H9 (cell line): ENCODE measurements at regions not wholly inside any gene's neighbourhood (a gene's known extent, or its start where the extent isn't known, plus 50 kb on each side); places are given as distances from the start of the nearest gene placed in this dataset.

Experiments
- DNase-seq: peaks from one replicate; pipeline ENCODE4 v3.0.0-alpha.2; 2017
- H2AFZ ChIP-seq: one replicate; pipeline ENCODE4 v1.6.1; 2013; ENCODE audit warnings: mild to moderate bottlenecking, low read length, control low read depth, moderate library complexity
- H2AK5ac ChIP-seq: 2 replicates; pipeline ENCODE4 v1.6.1; 2013; ENCODE audit warnings: low read length, control low read depth, mixed read lengths; ENCODE audit not compliant: insufficient read length
- H2BK120ac ChIP-seq: one replicate; pipeline ENCODE4 v1.6.1; 2013; ENCODE audit warnings: low read depth, mild to moderate bottlenecking, low read length, control low read depth, inconsistent platforms; ENCODE audit not compliant: poor library complexity, severe bottlenecking
- H2BK12ac ChIP-seq: 2 replicates; pipeline ENCODE4 v1.6.1; 2013; ENCODE audit warnings: low read length, control low read depth, mixed read lengths, low read depth; ENCODE audit not compliant: insufficient read length
- H2BK15ac ChIP-seq: 2 replicates; pipeline ENCODE4 v1.6.1; 2013; ENCODE audit warnings: low read depth, low read length, control low read depth
- H2BK20ac ChIP-seq: one replicate; pipeline ENCODE4 v1.6.1; 2013; ENCODE audit warnings: low read depth, mild to moderate bottlenecking, low read length, control low read depth, inconsistent platforms; ENCODE audit not compliant: poor library complexity, severe bottlenecking
- H2BK5ac ChIP-seq: 2 replicates; pipeline ENCODE4 v1.6.1; 2013; ENCODE audit warnings: low read length, control low read depth, mixed read lengths; ENCODE audit not compliant: insufficient read length
- H3K14ac ChIP-seq: 2 replicates; pipeline ENCODE4 v1.6.1; 2013; ENCODE audit warnings: low read length, control low read depth; ENCODE audit not compliant: insufficient read depth
- H3K18ac ChIP-seq: 2 replicates; pipeline ENCODE4 v1.6.1; 2013; ENCODE audit warnings: low read depth, mild to moderate bottlenecking, mixed read lengths, low read length, control low read depth; ENCODE audit not compliant: insufficient read length
- H3K23ac ChIP-seq: 2 replicates; pipeline ENCODE4 v1.6.1; 2013; ENCODE audit warnings: low read length, control low read depth, mixed read lengths, low read depth; ENCODE audit not compliant: insufficient read length
- H3K23me2 ChIP-seq: 2 replicates; pipeline ENCODE4 v1.6.1; 2013; ENCODE audit warnings: low read depth, mild to moderate bottlenecking, mixed read lengths, low read length, control low read depth; ENCODE audit not compliant: insufficient read length, poor library complexity, severe bottlenecking
- H3K27ac ChIP-seq: 2 replicates; pipeline ENCODE4 v1.5.1; 2013; ENCODE audit warnings: low read length, control low read depth, mixed read lengths, low read depth; ENCODE audit not compliant: insufficient read length
- H3K27me3 ChIP-seq: 2 replicates; pipeline ENCODE4 v1.6.1; 2013; ENCODE audit warnings: low read length, control low read depth, inconsistent platforms; ENCODE audit not compliant: insufficient read depth
- H3K4ac ChIP-seq: 2 replicates; pipeline ENCODE4 v1.6.1; 2013; ENCODE audit warnings: low read depth, mild to moderate bottlenecking, control low read depth, inconsistent platforms, low read length, moderate library complexity
- H3K4me1 ChIP-seq: 2 replicates; pipeline ENCODE4 v1.6.1; 2013; ENCODE audit warnings: low read length, control low read depth, inconsistent platforms; ENCODE audit not compliant: insufficient read depth
- H3K4me2 ChIP-seq: 2 replicates; pipeline ENCODE4 v1.6.1; 2013; ENCODE audit warnings: low read length, control low read depth, mixed read lengths; ENCODE audit not compliant: insufficient read length, insufficient read depth
- H3K56ac ChIP-seq: 2 replicates; pipeline ENCODE4 v1.6.1; 2013; ENCODE audit warnings: low read depth, mild to moderate bottlenecking, mixed read lengths, low read length, control low read depth; ENCODE audit not compliant: insufficient read length
- H3K79me1 ChIP-seq: 2 replicates; pipeline ENCODE4 v1.6.1; 2013; ENCODE audit warnings: low read depth, mild to moderate bottlenecking, moderate library complexity, low read length, control low read depth, inconsistent platforms; ENCODE audit not compliant: insufficient read depth, poor library complexity, severe bottlenecking
- H3K79me2 ChIP-seq: 2 replicates; pipeline ENCODE4 v1.6.1; 2013; ENCODE audit warnings: low read length, control low read depth, inconsistent platforms; ENCODE audit not compliant: insufficient read depth
- H3K9ac ChIP-seq: 2 replicates; pipeline ENCODE4 v1.6.1; 2013; ENCODE audit warnings: low read length, control low read depth, mixed read lengths; ENCODE audit not compliant: insufficient read length; ENCODE audit errors: extremely low read depth
- H3K9me3 ChIP-seq: one replicate; pipeline ENCODE4 v1.6.1; 2013; ENCODE audit warnings: low read depth, low read length, inconsistent platforms; ENCODE audit not compliant: control insufficient read depth
- H3T11ph ChIP-seq: one replicate; pipeline ENCODE4 v1.6.1; 2013; ENCODE audit warnings: mild to moderate bottlenecking, low read length, control low read depth, inconsistent platforms
- H4K20me1 ChIP-seq: one replicate; pipeline ENCODE4 v1.6.1; 2013; ENCODE audit not compliant: control insufficient read depth, insufficient read length, insufficient read depth
- H4K5ac ChIP-seq: 2 replicates; pipeline ENCODE4 v1.6.1; 2013; ENCODE audit warnings: low read depth, mild to moderate bottlenecking, mixed read lengths, low read length, control low read depth; ENCODE audit not compliant: insufficient read length
- H4K8ac ChIP-seq: replicated peaks from 2 replicates; pipeline ENCODE4 v1.6.1; 2013; ENCODE audit warnings: low read length, control low read depth, mixed read lengths, low read depth; ENCODE audit not compliant: insufficient read length
- H4K91ac ChIP-seq: 2 replicates; pipeline ENCODE4 v1.6.1; 2013; ENCODE audit warnings: low read depth, mild to moderate bottlenecking, moderate library complexity, mixed read lengths, low read length, control low read depth; ENCODE audit not compliant: insufficient read length
- H3K27ac Mint-ChIP-seq, 3 experiments: 2 replicates in 2 of 3; 3 replicates in 1 of 3; pipeline ENCODE4 v1.8.0; 2020 to 2021; ENCODE audit warnings: mixed read lengths in 3 of 3, mild to moderate bottlenecking in 1 of 3, moderate library complexity in 1 of 3
- H3K27me3 Mint-ChIP-seq: 2 replicates; pipeline ENCODE4 v1.8.0; 2021; ENCODE audit warnings: low read depth, mild to moderate bottlenecking, moderate library complexity, mixed read lengths
- H3K36me3 Mint-ChIP-seq, 3 experiments: 2 replicates in 2 of 3; 3 replicates in 1 of 3; pipeline ENCODE4 v1.8.0; 2020 to 2021; ENCODE audit warnings: low read depth in 3 of 3, mixed read lengths in 3 of 3; ENCODE audit not compliant: insufficient read depth in 1 of 3
- H3K4me1 Mint-ChIP-seq, 2 experiments: 2 replicates each; pipeline ENCODE4 v1.8.0; 2020; ENCODE audit warnings: mixed read lengths in 2 of 2
- H3K4me3 Mint-ChIP-seq, 2 experiments: 2 replicates in 1 of 2; 3 replicates in 1 of 2; pipeline ENCODE4 v1.8.0; 2020 to 2021; ENCODE audit warnings: mild to moderate bottlenecking in 2 of 2, mixed read lengths in 2 of 2, moderate library complexity in 1 of 2
- H3K9me3 Mint-ChIP-seq, 2 experiments: 2 replicates in 1 of 2; 3 replicates in 1 of 2; pipeline ENCODE4 v1.8.0; 2020; ENCODE audit warnings: mild to moderate bottlenecking in 2 of 2, mixed read lengths in 2 of 2, moderate library complexity in 1 of 2
- CTCF ChIP-seq: fragments of 200-600 bp; sonication (generic); conservative IDR thresholded peaks from 3 replicates; pipeline ENCODE4 v1.8.0; 2021; ENCODE audit warnings: antibody characterized with exemption, mild to moderate bottlenecking
- WGBS: extraction: QIAGEN DNeasy Blood & Tissue Kit; methylation state at CpG from one replicate; pipeline ENCODE4 v1.1.7; 2013; ENCODE audit warnings: missing lambda C conversion rate, low lambda C conversion rate, mixed read lengths; ENCODE audit not compliant: insufficient read length; ENCODE audit errors: extremely low coverage; 5-methylcytosine and 5-hydroxymethylcytosine counted together

DNA sequence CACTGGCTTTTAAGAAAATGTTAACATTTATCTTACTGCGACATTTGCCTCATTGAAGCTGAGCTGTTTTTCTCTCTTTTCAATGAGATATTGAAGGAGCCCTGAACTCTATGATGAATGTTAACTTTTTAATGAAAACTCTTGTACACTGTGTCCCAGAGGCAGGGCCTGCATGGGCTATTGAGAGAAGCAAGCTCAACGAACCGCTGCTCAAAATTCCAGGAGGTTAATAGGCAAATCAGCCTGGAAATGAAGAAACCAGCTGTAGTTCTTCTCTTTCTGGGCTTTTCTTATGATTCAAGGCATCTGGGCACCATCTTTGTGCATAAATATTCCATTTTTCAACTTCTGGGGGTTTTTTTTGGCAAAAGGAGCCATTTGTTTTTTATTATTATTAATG, 168.4 kb upstream of the NPVF start:
- no peak overlapping the region for H4K5ac ChIP-seq
- Mint-ChIP-seq H3K27ac (no peak overlapping the region), H3K36me3 (no peaks in the 10 kb centered on the region), H3K4me3 (no peak overlapping the region), H3K4me1 (peaks cover 4 to 5% of the 10 kb centered on the region in 2 experiments; a peak in 1 of 4 replicates), H3K9me3 (no peaks in the 10 kb centered on the region; a peak in 1 of 5 replicates), H3K27me3 (no peaks in the 10 kb centered on the region; the same call in 1 of the 2 replicates)
- no peaks in the 10 kb centered on the region for H3K79me2 ChIP-seq
- no CpG with 5 or more reads among the region's 3 CpGs for WGBS
- H2BK15ac ChIP-seq, result no peak overlapping the region
- no peak overlapping the region for H2BK20ac ChIP-seq
- no peak overlapping the region for H3K14ac ChIP-seq
- no peaks in the 10 kb centered on the region for H3K79me1 ChIP-seq
- no peak overlapping the region for H3T11ph ChIP-seq
- H3K23me2 ChIP-seq, result no peaks in the 10 kb centered on the region
- 0 out of 2 replicates have a peak, but pooled peaks cover 4% of the 10 kb centered on the region for H3K4me1 ChIP-seq
- no peak overlapping the region for H2AFZ ChIP-seq
- H3K9ac ChIP-seq, result no peak overlapping the region
- no peak overlapping the region for H4K91ac ChIP-seq
- H3K56ac ChIP-seq, result no peak overlapping the region
- no peak overlapping the region for H3K4me2 ChIP-seq
- H3K23ac ChIP-seq, result no peak overlapping the region
- no peak overlapping the region for H4K8ac ChIP-seq
- no peak for DNase-seq
- H2BK120ac ChIP-seq, result no peak overlapping the region
- TF ChIP-seq CTCF, result no peak
- H3K18ac ChIP-seq, result no peak overlapping the region
- H3K9me3 ChIP-seq, result no peaks in the 10 kb centered on the region
- H3K27ac ChIP-seq, result no peak overlapping the region
- no peak overlapping the region for H2AK5ac ChIP-seq
- no peak overlapping the region for H2BK5ac ChIP-seq
- no peak overlapping the region for H3K4ac ChIP-seq
- H4K20me1 ChIP-seq, result no peaks in the 10 kb centered on the region
- no peak overlapping the region for H2BK12ac ChIP-seq
- H3K27me3 ChIP-seq, result no peaks in the 10 kb centered on the region
